HCT116 (cell line): ENCODE measurements at regions not wholly inside any gene's neighbourhood (a gene's known extent, or its start where the extent isn't known, plus 50 kb on each side); places are given as distances from the start of the nearest gene placed in this dataset.

Experiments used
- ATAC-seq: fragments of 200-7000 bp; cut with Tn5 transposase; 2 replicates; pipeline ENCODE4 v1.9.1; 2020; ENCODE audit warnings: mild to moderate bottlenecking, moderate library complexity
- BruUV-seq: library from RNA; stranded (reverse); fragments of 400-500 nt; replicated peaks from 2 replicates; lab custom pipeline; 2021; lab: Mats Ljungman, UMichigan
- CTCF ChIA-PET: fragments of 300-600 bp; sonication (Branson Sonifier 250); formaldehyde crosslinking; loops from one replicate; lab custom pipeline; 2021; ENCODE audit warnings: antibody characterized with exemption; lab: Charles Lee
- POLR2A ChIA-PET: fragments of 300-600, 350-600 bp; sonication (Branson Sonifier 250); formaldehyde crosslinking; loops from one replicate; lab custom pipeline; 2021; ENCODE audit warnings: antibody characterized with exemption; lab: Charles Lee
- RAD21 ChIA-PET, 2 experiments: fragments of 300-600 bp; sonication (Branson Sonifier 250); formaldehyde crosslinking; loops; one replicate each; lab custom pipeline; 2023; ENCODE audit warnings: low total read pairs in 2 of 2; ENCODE audit not compliant: uncharacterized antibody in 2 of 2, unreplicated experiment in 2 of 2, low non-redundant PET in 1 of 2; lab: Charles Lee
- DNase-seq: peaks from one replicate; pipeline ENCODE4 v3.0.0-alpha.2; 2010; ENCODE audit warnings: low read depth, low spot score
- H2AFZ ChIP-seq: fragments of 200-600 bp; shearing (Covaris generic), sonication (generic); 2 replicates; pipeline ENCODE4 v1.6.1; 2017; ENCODE audit warnings: low read depth, mixed run types, mixed read lengths, antibody characterized with exemption, low read length; ENCODE audit not compliant: poor library complexity, severe bottlenecking
- H3K27ac ChIP-seq: 2 replicates; pipeline ENCODE4 v1.5.1; 2012; ENCODE audit warnings: low read depth, low read length
- H3K27me3 ChIP-seq: fragments of 200-600 bp; sonication (generic); 2 replicates; pipeline ENCODE4 v1.6.1; 2016; ENCODE audit warnings: mixed run types, low read length, mixed read lengths; ENCODE audit not compliant: insufficient read depth
- H3K36me3 ChIP-seq, 2 experiments: fragments of 200-500 bp in 1 of 2; fragments of 200-600 bp in 1 of 2; sonication (Bioruptor generic) in 1 of 2; sonication (generic) in 1 of 2; 2 replicates each; pipeline versions ENCODE4 v1.5.1 to v1.6.1; 2014 to 2016; ENCODE audit warnings: low read length in 2 of 2, inconsistent platforms in 1 of 2, mixed read lengths in 1 of 2, mixed run types in 1 of 2; ENCODE audit not compliant: insufficient read depth in 2 of 2, control insufficient read depth in 1 of 2
- H3K4me1 ChIP-seq, 2 experiments: fragments of 200-600 bp in 1 of 2; sonication (generic) in 1 of 2; 2 replicates each; pipeline versions ENCODE4 v1.5.1 to v1.6.1; 2012 to 2017; ENCODE audit warnings: low read length in 2 of 2, inconsistent platforms in 1 of 2, mild to moderate bottlenecking in 1 of 2, mixed read lengths in 1 of 2, mixed run types in 1 of 2, moderate library complexity in 1 of 2; ENCODE audit not compliant: insufficient read depth in 2 of 2, control insufficient read depth in 1 of 2
- H3K4me2 ChIP-seq: fragments of 200-600 bp; sonication (generic); 2 replicates; pipeline ENCODE4 v1.6.1; 2017; ENCODE audit warnings: mixed run types, low read length, mixed read lengths
- H3K4me3 ChIP-seq, 2 experiments: fragments of 200-600 bp in 1 of 2; sonication (generic) in 1 of 2; replicated peaks in 1 of 2; 2 replicates each; pipeline ENCODE4 v1.5.1; 2011 to 2016; ENCODE audit warnings: low read length in 2 of 2, control low read depth in 1 of 2, low read depth in 1 of 2, mild to moderate bottlenecking in 1 of 2, mixed read lengths in 1 of 2, mixed run types in 1 of 2
- H3K79me2 ChIP-seq: fragments of 200-600 bp; sonication (generic); 2 replicates; pipeline ENCODE4 v1.6.1; 2017; ENCODE audit warnings: mild to moderate bottlenecking, mixed run types, low read length, moderate library complexity, mixed read lengths; ENCODE audit not compliant: insufficient read depth
- H3K9ac ChIP-seq: fragments of 200-600 bp; sonication (generic); 2 replicates; pipeline ENCODE4 v1.6.1; 2016; ENCODE audit warnings: low read length, mixed read lengths
- H3K9me2 ChIP-seq: fragments of 200-600 bp; sonication (generic), shearing (Covaris generic); 2 replicates; pipeline ENCODE4 v1.6.1; 2017; ENCODE audit warnings: mixed run types, mild to moderate bottlenecking, moderate library complexity; ENCODE audit not compliant: insufficient read depth
- H3K9me3 ChIP-seq, 2 experiments: fragments of 200-500 bp in 1 of 2; fragments of 200-600 bp in 1 of 2; sonication (Bioruptor generic) in 1 of 2; sonication (generic) in 1 of 2; 2 replicates each; pipeline ENCODE4 v1.6.1; 2014 to 2017; ENCODE audit warnings: low read length in 2 of 2, mixed read lengths in 2 of 2, inconsistent platforms in 1 of 2, low read depth in 1 of 2, mild to moderate bottlenecking in 1 of 2, mixed run types in 1 of 2, moderate library complexity in 1 of 2; ENCODE audit not compliant: control insufficient read depth in 1 of 2, insufficient read depth in 1 of 2
- H4K20me1 ChIP-seq: fragments of 200-600 bp; sonication (generic), shearing (Covaris generic); 2 replicates; pipeline ENCODE4 v1.6.1; 2017; ENCODE audit warnings: mixed run types, mild to moderate bottlenecking, moderate library complexity; ENCODE audit not compliant: insufficient read depth
- CBX3 ChIP-seq: IDR thresholded peaks from 2 replicates; pipeline ENCODE4 v1.6.1; 2012; ENCODE audit warnings: low read depth
- CEBPB ChIP-seq: IDR thresholded peaks from 2 replicates; pipeline ENCODE4 v1.6.1; 2012; ENCODE audit warnings: low read depth
- EGR1 ChIP-seq: IDR thresholded peaks from 2 replicates; pipeline ENCODE4 v1.6.1; 2012; ENCODE audit warnings: low read depth
- EZH2 ChIP-seq: fragments of 200-600 bp; sonication (generic); IDR thresholded peaks from 2 replicates; pipeline ENCODE4 v1.6.1; 2017; ENCODE audit warnings: antibody characterized with exemption, mixed run types
- FOSL1 ChIP-seq: IDR thresholded peaks from 2 replicates; pipeline ENCODE4 v1.6.1; 2012; ENCODE audit warnings: low read depth
- JUND ChIP-seq: IDR thresholded peaks from 2 replicates; pipeline ENCODE4 v1.6.1; 2012
- POLR2A ChIP-seq: IDR thresholded peaks from 2 replicates; pipeline ENCODE4 v1.7.0; 2011; ENCODE audit warnings: borderline replicate concordance; ENCODE audit not compliant: insufficient read depth, insufficient read length; ENCODE audit errors: extremely low read depth
- SIN3A ChIP-seq: IDR thresholded peaks from 2 replicates; pipeline ENCODE4 v1.6.1; 2012; ENCODE audit warnings: low read depth
- SP1 ChIP-seq: IDR thresholded peaks from 2 replicates; pipeline ENCODE4 v1.6.1; 2012; ENCODE audit warnings: low read depth
- SRF ChIP-seq: IDR thresholded peaks from 2 replicates; pipeline ENCODE4 v1.6.1; 2012; ENCODE audit warnings: low read depth
- TCF7L2 ChIP-seq: IDR thresholded peaks from 2 replicates; pipeline ENCODE4 v1.7.0; 2011; ENCODE audit warnings: borderline replicate concordance, inconsistent platforms; ENCODE audit not compliant: insufficient read depth, insufficient read length; ENCODE audit errors: extremely low read depth
- YY1 ChIP-seq: IDR thresholded peaks from 2 replicates; pipeline ENCODE4 v1.6.1; 2011; ENCODE audit warnings: low read length, low read depth, moderate library complexity, mild to moderate bottlenecking; ENCODE audit not compliant: insufficient replicate concordance; ENCODE audit errors: extremely low read depth
- intact Hi-C: fragments of 100-400 bp; cut with micrococcal nuclease; formaldehyde crosslinking; loops from 2 replicates; pipeline ENCODE4 v1.10.0; 2022
- TF ChIP-seq, protein P1 (sequence below): IDR thresholded peaks from 2 replicates; pipeline ENCODE4 v1.6.1; 2012
- TF ChIP-seq, protein P2 (sequence below): IDR thresholded peaks from 2 replicates; pipeline ENCODE4 v1.6.1; 2012
- TF ChIP-seq, protein P3 (sequence below), 3 experiments: fragments of 200-600 bp in 1 of 3; sonication (generic) in 1 of 3; IDR thresholded peaks in 2 of 3; conservative IDR thresholded peaks in 1 of 3; 2 replicates each; pipeline ENCODE4 v1.5.1; 2012 to 2017; ENCODE audit warnings: low read depth in 2 of 3, low read length in 2 of 3, antibody characterized with exemption in 1 of 3, borderline replicate concordance in 1 of 3, control low read depth in 1 of 3, mild to moderate bottlenecking in 1 of 3, mixed read lengths in 1 of 3, mixed run types in 1 of 3, moderate library complexity in 1 of 3; ENCODE audit not compliant: insufficient read depth in 1 of 3

DNA sequence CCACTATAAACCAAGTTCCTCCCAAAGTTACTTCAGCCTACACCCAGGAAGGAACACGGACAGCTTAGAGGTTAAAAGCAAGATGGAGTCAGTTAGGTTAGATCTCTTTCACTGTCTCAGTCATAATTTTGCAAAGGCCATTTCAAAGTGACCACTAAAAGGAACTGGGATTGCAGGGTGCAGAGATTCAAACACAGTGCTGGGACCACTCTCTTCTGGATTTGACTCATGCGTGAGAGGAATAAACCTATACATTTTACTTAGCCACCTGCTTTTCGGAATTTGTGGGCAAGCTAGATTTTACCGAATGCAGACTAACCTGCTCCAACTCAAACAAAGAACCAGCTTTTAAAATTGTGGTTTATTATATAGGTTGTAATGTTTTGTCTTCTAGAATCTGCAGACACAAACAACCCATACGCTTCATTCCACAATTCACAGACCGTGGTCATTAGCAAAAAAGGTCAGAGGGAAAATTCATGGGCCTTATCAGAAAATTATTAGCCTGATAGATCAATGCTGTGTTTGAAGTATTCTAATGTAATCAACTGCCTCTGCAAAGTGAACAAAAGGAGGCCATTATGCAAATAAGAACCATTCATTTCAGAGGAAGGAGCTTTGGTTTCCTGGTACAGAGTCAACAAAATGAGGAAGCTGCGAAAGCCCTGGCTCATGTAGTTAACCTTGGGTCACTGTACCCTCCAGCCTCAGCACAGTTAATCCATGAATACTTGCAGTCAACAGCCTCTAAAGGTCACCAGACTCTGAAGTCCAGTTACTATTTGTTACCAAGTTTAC is 342.7 kb upstream of the KLF6 start:
- CTCF ChIA-PET: no interaction called here
- no peaks in the 10 kb centered on the region for H3K36me3 ChIP-seq
- TF ChIP-seq, protein P1, sequence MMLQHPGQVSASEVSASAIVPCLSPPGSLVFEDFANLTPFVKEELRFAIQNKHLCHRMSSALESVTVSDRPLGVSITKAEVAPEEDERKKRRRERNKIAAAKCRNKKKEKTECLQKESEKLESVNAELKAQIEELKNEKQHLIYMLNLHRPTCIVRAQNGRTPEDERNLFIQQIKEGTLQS: no peak
- TF ChIP-seq POLR2A: no peak
- TF ChIP-seq CEBPB: no peak
- no peak for TF ChIP-seq CBX3
- TF ChIP-seq EGR1: no peak
- no peak for TF ChIP-seq TCF7L2
- TF ChIP-seq, protein P2, sequence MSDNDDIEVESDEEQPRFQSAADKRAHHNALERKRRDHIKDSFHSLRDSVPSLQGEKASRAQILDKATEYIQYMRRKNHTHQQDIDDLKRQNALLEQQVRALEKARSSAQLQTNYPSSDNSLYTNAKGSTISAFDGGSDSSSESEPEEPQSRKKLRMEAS: no peak
- TF ChIP-seq SP1: no peak
- TF ChIP-seq FOSL1: no peak
- no peak for TF ChIP-seq YY1
- no peak for TF ChIP-seq SIN3A
- no peak for TF ChIP-seq EZH2
- no peak for TF ChIP-seq JUND
- TF ChIP-seq, protein P3, sequence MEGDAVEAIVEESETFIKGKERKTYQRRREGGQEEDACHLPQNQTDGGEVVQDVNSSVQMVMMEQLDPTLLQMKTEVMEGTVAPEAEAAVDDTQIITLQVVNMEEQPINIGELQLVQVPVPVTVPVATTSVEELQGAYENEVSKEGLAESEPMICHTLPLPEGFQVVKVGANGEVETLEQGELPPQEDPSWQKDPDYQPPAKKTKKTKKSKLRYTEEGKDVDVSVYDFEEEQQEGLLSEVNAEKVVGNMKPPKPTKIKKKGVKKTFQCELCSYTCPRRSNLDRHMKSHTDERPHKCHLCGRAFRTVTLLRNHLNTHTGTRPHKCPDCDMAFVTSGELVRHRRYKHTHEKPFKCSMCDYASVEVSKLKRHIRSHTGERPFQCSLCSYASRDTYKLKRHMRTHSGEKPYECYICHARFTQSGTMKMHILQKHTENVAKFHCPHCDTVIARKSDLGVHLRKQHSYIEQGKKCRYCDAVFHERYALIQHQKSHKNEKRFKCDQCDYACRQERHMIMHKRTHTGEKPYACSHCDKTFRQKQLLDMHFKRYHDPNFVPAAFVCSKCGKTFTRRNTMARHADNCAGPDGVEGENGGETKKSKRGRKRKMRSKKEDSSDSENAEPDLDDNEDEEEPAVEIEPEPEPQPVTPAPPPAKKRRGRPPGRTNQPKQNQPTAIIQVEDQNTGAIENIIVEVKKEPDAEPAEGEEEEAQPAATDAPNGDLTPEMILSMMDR (IDR thresholded peaks at IDR 0.05 in 2 of 3, conservative IDR thresholded peaks at IDR 0.05 in 1 of 3; ENCODE audit: borderline replicate concordance in 1 of 3, insufficient read depth in 1 of 3, low read depth in 2 of 3, low read length in 2 of 3): no peak
- no peak for TF ChIP-seq SRF
- POLR2A ChIA-PET: no interaction called here
- H3K27ac ChIP-seq: no peak overlapping the region
- no peak overlapping the region for H3K4me2 ChIP-seq
- no peaks in the 10 kb centered on the region for H3K9me2 ChIP-seq
- no peaks in the 10 kb centered on the region for H3K27me3 ChIP-seq
- peaks cover 10 to 21% of the 10 kb centered on the region in 2 experiments for H3K4me1 ChIP-seq
- no peaks in the 10 kb centered on the region for H3K9me3 ChIP-seq
- DNase-seq (no peak), ATAC-seq (no peak)
- RAD21 ChIA-PET: no interaction called here
- H4K20me1 ChIP-seq: no peaks in the 10 kb centered on the region
- intact Hi-C loops: no loop called here
- H3K79me2 ChIP-seq: no peaks in the 10 kb centered on the region
- no peak overlapping the region for H3K9ac ChIP-seq
- H2AFZ ChIP-seq: no peak overlapping the region
- no TSS peak for BruUV-seq
- H3K4me3 ChIP-seq: no peak overlapping the region
